GM13977 (cell line): ENCODE measurements at regions not wholly inside any gene's neighbourhood (a gene's known extent, or its start where the extent isn't known, plus 50 kb on each side); places are given as distances from the start of the nearest gene placed in this dataset.
"Not testable (repeated sequence)": the region's sequence is repeated elsewhere in the genome, so short reads cannot be mapped to it uniquely, and the experiment has no call there.

Source experiments
- DNase-seq: peaks from one replicate; pipeline ENCODE4 v3.0.0; 2012; ENCODE audit warnings: low spot score
- CTCF ChIP-seq: IDR thresholded peaks from 2 replicates; pipeline ENCODE4 v1.5.1; 2012; ENCODE audit warnings: mild to moderate bottlenecking, control low read depth; ENCODE audit not compliant: insufficient read depth; ENCODE audit errors: extremely low read depth, missing control alignments
- in situ Hi-C: fragments of 300-500 bp; cut with MboI; formaldehyde crosslinking; loops from one replicate; pipeline ENCODE4 v1.12.0; 2022; ENCODE audit warnings: low sequenced_read_pairs, low pct_unique_long_range_greater_than_20kb, mixed read lengths, inconsistent platforms; ENCODE audit not compliant: unreplicated experiment

GRCh38 chrX:81392396-81392795, 190.5 kb downstream of the SH3BGRL start:
- no peak for DNase-seq
- in situ Hi-C loops = loop anchor here (25.0 kb wide), 1 partner anchor 205 kb away; no protein-coding TSS in a partner anchor
- no peak for TF ChIP-seq CTCF

GRCh38 chrX:81405781-81406180, 203.9 kb downstream of the SH3BGRL start:
- DNase-seq = no peak
- no peak for TF ChIP-seq CTCF
- in situ Hi-C loops = no loop called here

- DNase-seq = no peak
- in situ Hi-C loops = no loop called here
- TF ChIP-seq CTCF = no peak
These were observed 209.6 kb downstream of the SH3BGRL start for GRCh38 chrX:81411517-81411916.

- in situ Hi-C loops = no loop called here
- no peak for TF ChIP-seq CTCF
- no peak for DNase-seq
These were observed 210.5 kb downstream of the SH3BGRL start for GRCh38 chrX:81412428-81412827.

GRCh38 chrX:81412857-81413256, 211.0 kb downstream of the SH3BGRL start:
- DNase-seq, in situ Hi-C loops: not testable (repeated sequence)

GRCh38 chrX:81414630-81415029, 212.7 kb downstream of the SH3BGRL start:
- no peak for TF ChIP-seq CTCF
- in situ Hi-C loops = no loop called here
- no peak for DNase-seq
